ENCODE measurements at regions not wholly inside any gene's neighbourhood (a gene's known extent, or its start where the extent isn't known, plus 50 kb on each side); places are given as distances from the start of the nearest gene placed in this dataset.

- Histone ChIP-seq H3K4me1 (ENCODE audit: control insufficient read depth, insufficient read depth, low read length, poor library complexity, severe bottlenecking) (no peaks in the 10 kb centered on the region), H3K27me3 (replicated peaks; ENCODE audit: control insufficient read depth, insufficient read depth, low read length, poor library complexity, severe bottlenecking) (no peaks in the 10 kb centered on the region), H3K9me3 (ENCODE audit: control insufficient read depth, low read length) (no peaks in the 10 kb centered on the region), H3K36me3 (ENCODE audit: control insufficient read depth, insufficient read depth, low read length) (no peaks in the 10 kb centered on the region), H3K4me3 (ENCODE audit: insufficient read depth, low read depth, low read length, poor library complexity, severe bottlenecking) (no peak overlapping the region), H3K27ac (ENCODE audit: insufficient read depth, low read length, poor library complexity, severe bottlenecking) (no peak overlapping the region)
- no peak for DNase-seq
Observed at GRCh38 chr12:92339198-92339821, 193.7 kb upstream of the BTG1 start.

GRCh38 chr12:92338671-92339070, 193.0 kb upstream of the BTG1 start:
- H3K27me3 ChIP-seq (replicated peaks; ENCODE audit: control insufficient read depth, insufficient read depth, low read length, poor library complexity, severe bottlenecking) = no peaks in the 10 kb centered on the region
- no peaks in the 10 kb centered on the region for H3K36me3 ChIP-seq (ENCODE audit: control insufficient read depth, insufficient read depth, low read length)
- H3K9me3 ChIP-seq (ENCODE audit: control insufficient read depth, low read length) = no peaks in the 10 kb centered on the region
- no peak overlapping the region for H3K27ac ChIP-seq (ENCODE audit: insufficient read depth, low read length, poor library complexity, severe bottlenecking)
- no peaks in the 10 kb centered on the region for H3K4me1 ChIP-seq (ENCODE audit: control insufficient read depth, insufficient read depth, low read length, poor library complexity, severe bottlenecking)
- H3K4me3 ChIP-seq (ENCODE audit: insufficient read depth, low read depth, low read length, poor library complexity, severe bottlenecking) = no peak overlapping the region
- no peak for DNase-seq

- H3K36me3 ChIP-seq (ENCODE audit: control insufficient read depth, insufficient read depth, low read length) = no peaks in the 10 kb centered on the region
- no peak overlapping the region for H3K4me3 ChIP-seq (ENCODE audit: insufficient read depth, low read depth, low read length, poor library complexity, severe bottlenecking)
- no peaks in the 10 kb centered on the region for H3K4me1 ChIP-seq (ENCODE audit: control insufficient read depth, insufficient read depth, low read length, poor library complexity, severe bottlenecking)
- no peaks in the 10 kb centered on the region for H3K27me3 ChIP-seq (replicated peaks; ENCODE audit: control insufficient read depth, insufficient read depth, low read length, poor library complexity, severe bottlenecking)
- H3K9me3 ChIP-seq (ENCODE audit: control insufficient read depth, low read length) = no peaks in the 10 kb centered on the region
- no peak overlapping the region for H3K27ac ChIP-seq (ENCODE audit: insufficient read depth, low read length, poor library complexity, severe bottlenecking)
- no peak for DNase-seq
Observed at GRCh38 chr12:92338102-92338501, 192.5 kb upstream of the BTG1 start.

- Histone ChIP-seq H3K27ac (ENCODE audit: insufficient read depth, low read length, poor library complexity, severe bottlenecking) (no peak overlapping the region), H3K36me3 (ENCODE audit: control insufficient read depth, insufficient read depth, low read length) (no peaks in the 10 kb centered on the region), H3K4me3 (ENCODE audit: insufficient read depth, low read depth, low read length, poor library complexity, severe bottlenecking) (no peak overlapping the region), H3K9me3 (ENCODE audit: control insufficient read depth, low read length) (no peaks in the 10 kb centered on the region), H3K27me3 (replicated peaks; ENCODE audit: control insufficient read depth, insufficient read depth, low read length, poor library complexity, severe bottlenecking) (no peaks in the 10 kb centered on the region), H3K4me1 (ENCODE audit: control insufficient read depth, insufficient read depth, low read length, poor library complexity, severe bottlenecking) (peaks cover 4% of the 10 kb centered on the region)
- no peak for DNase-seq
Observed at GRCh38 chr12:92337128-92337527, 191.5 kb upstream of the BTG1 start.

- Histone ChIP-seq H3K36me3 (ENCODE audit: control insufficient read depth, insufficient read depth, low read length) (no peaks in the 10 kb centered on the region), H3K27ac (ENCODE audit: insufficient read depth, low read length, poor library complexity, severe bottlenecking) (no peak overlapping the region), H3K4me3 (ENCODE audit: insufficient read depth, low read depth, low read length, poor library complexity, severe bottlenecking) (no peak overlapping the region), H3K4me1 (ENCODE audit: control insufficient read depth, insufficient read depth, low read length, poor library complexity, severe bottlenecking) (peaks cover 4% of the 10 kb centered on the region), H3K27me3 (replicated peaks; ENCODE audit: control insufficient read depth, insufficient read depth, low read length, poor library complexity, severe bottlenecking) (no peaks in the 10 kb centered on the region), H3K9me3 (ENCODE audit: control insufficient read depth, low read length) (no peaks in the 10 kb centered on the region)
- DNase-seq = no peak
Observed at GRCh38 chr12:92336641-92337040, 191.0 kb upstream of the BTG1 start.

- Histone ChIP-seq H3K27ac (ENCODE audit: insufficient read depth, low read length, poor library complexity, severe bottlenecking) (no peak overlapping the region), H3K4me3 (ENCODE audit: insufficient read depth, low read depth, low read length, poor library complexity, severe bottlenecking) (no peak overlapping the region), H3K36me3 (ENCODE audit: control insufficient read depth, insufficient read depth, low read length) (no peaks in the 10 kb centered on the region), H3K27me3 (replicated peaks; ENCODE audit: control insufficient read depth, insufficient read depth, low read length, poor library complexity, severe bottlenecking) (no peaks in the 10 kb centered on the region), H3K9me3 (ENCODE audit: control insufficient read depth, low read length) (no peaks in the 10 kb centered on the region), H3K4me1 (ENCODE audit: control insufficient read depth, insufficient read depth, low read length, poor library complexity, severe bottlenecking) (peaks cover 4% of the 10 kb centered on the region)
- no peak for DNase-seq
Observed at GRCh38 chr12:92335831-92336230, 190.2 kb upstream of the BTG1 start.

- Histone ChIP-seq H3K4me1 (ENCODE audit: control insufficient read depth, insufficient read depth, low read length, poor library complexity, severe bottlenecking) (peaks cover 4% of the 10 kb centered on the region), H3K27ac (ENCODE audit: insufficient read depth, low read length, poor library complexity, severe bottlenecking) (no peak overlapping the region), H3K36me3 (ENCODE audit: control insufficient read depth, insufficient read depth, low read length) (no peaks in the 10 kb centered on the region), H3K9me3 (ENCODE audit: control insufficient read depth, low read length) (no peaks in the 10 kb centered on the region), H3K4me3 (ENCODE audit: insufficient read depth, low read depth, low read length, poor library complexity, severe bottlenecking) (no peak overlapping the region), H3K27me3 (replicated peaks; ENCODE audit: control insufficient read depth, insufficient read depth, low read length, poor library complexity, severe bottlenecking) (no peaks in the 10 kb centered on the region)
- no peak for DNase-seq
Observed at GRCh38 chr12:92334552-92334951, 188.9 kb upstream of the BTG1 start.

- no peaks in the 10 kb centered on the region for H3K9me3 ChIP-seq (ENCODE audit: control insufficient read depth, low read length)
- DNase-seq = no peak
- H3K4me1 ChIP-seq (ENCODE audit: control insufficient read depth, insufficient read depth, low read length, poor library complexity, severe bottlenecking) = peaks cover 4% of the 10 kb centered on the region
- H3K4me3 ChIP-seq (ENCODE audit: insufficient read depth, low read depth, low read length, poor library complexity, severe bottlenecking) = no peak overlapping the region
- no peaks in the 10 kb centered on the region for H3K36me3 ChIP-seq (ENCODE audit: control insufficient read depth, insufficient read depth, low read length)
- H3K27ac ChIP-seq (ENCODE audit: insufficient read depth, low read length, poor library complexity, severe bottlenecking) = no peak overlapping the region
- no peaks in the 10 kb centered on the region for H3K27me3 ChIP-seq (replicated peaks; ENCODE audit: control insufficient read depth, insufficient read depth, low read length, poor library complexity, severe bottlenecking)
Observed at GRCh38 chr12:92332552-92332951, 186.9 kb upstream of the BTG1 start.

- DNase-seq = no peak
- Histone ChIP-seq H3K4me1 (ENCODE audit: control insufficient read depth, insufficient read depth, low read length, poor library complexity, severe bottlenecking) (peaks cover 4% of the 10 kb centered on the region), H3K27ac (ENCODE audit: insufficient read depth, low read length, poor library complexity, severe bottlenecking) (no peak overlapping the region), H3K27me3 (replicated peaks; ENCODE audit: control insufficient read depth, insufficient read depth, low read length, poor library complexity, severe bottlenecking) (no peaks in the 10 kb centered on the region), H3K36me3 (ENCODE audit: control insufficient read depth, insufficient read depth, low read length) (no peaks in the 10 kb centered on the region), H3K4me3 (ENCODE audit: insufficient read depth, low read depth, low read length, poor library complexity, severe bottlenecking) (no peak overlapping the region), H3K9me3 (ENCODE audit: control insufficient read depth, low read length) (no peaks in the 10 kb centered on the region)
Observed at GRCh38 chr12:92331383-92331782, 185.7 kb upstream of the BTG1 start.

- H3K36me3 ChIP-seq (ENCODE audit: control insufficient read depth, insufficient read depth, low read length) = no peaks in the 10 kb centered on the region
- DNase-seq = no peak
- H3K4me3 ChIP-seq (ENCODE audit: insufficient read depth, low read depth, low read length, poor library complexity, severe bottlenecking) = no peak overlapping the region
- no peaks in the 10 kb centered on the region for H3K27me3 ChIP-seq (replicated peaks; ENCODE audit: control insufficient read depth, insufficient read depth, low read length, poor library complexity, severe bottlenecking)
- peaks cover 4% of the 10 kb centered on the region for H3K4me1 ChIP-seq (ENCODE audit: control insufficient read depth, insufficient read depth, low read length, poor library complexity, severe bottlenecking)
- no peak overlapping the region for H3K27ac ChIP-seq (ENCODE audit: insufficient read depth, low read length, poor library complexity, severe bottlenecking)
- H3K9me3 ChIP-seq (ENCODE audit: control insufficient read depth, low read length) = no peaks in the 10 kb centered on the region
Observed at GRCh38 chr12:92330654-92331053, 185.0 kb upstream of the BTG1 start.

All from effector memory CD4-positive, alpha-beta T cell (primary cell).